ENCODE measurements at regions not wholly inside any gene's neighbourhood (a gene's known extent, or its start where the extent isn't known, plus 50 kb on each side); places are given as distances from the start of the nearest gene placed in this dataset.

- no peak for TF ChIP-seq CTCF (IDR thresholded peaks at IDR 0.05; ENCODE audit: extremely low read depth in 1 of 2, insufficient read depth in 1 of 2, low read depth in 1 of 2, low read length in 2 of 2)
- TF ChIP-seq FOS (IDR thresholded peaks at IDR 0.05; ENCODE audit: borderline replicate concordance, insufficient read depth, low read length): no peak
- TF ChIP-seq MAX (IDR thresholded peaks at IDR 0.05; ENCODE audit: insufficient read depth, insufficient read length): no peak
- TF ChIP-seq EZH2 (IDR thresholded peaks at IDR 0.05; ENCODE audit: borderline replicate concordance, low read depth, low read length, severe bottlenecking): no peak
- TF ChIP-seq POLR2A (IDR thresholded peaks at IDR 0.05; ENCODE audit: low read depth, low read length): no peak
- TF ChIP-seq MYC (IDR thresholded peaks at IDR 0.05; ENCODE audit: low read depth, low read length): no peak
- no peak for TF ChIP-seq POLR2AphosphoS5 (IDR thresholded peaks at IDR 0.05; ENCODE audit: insufficient read depth, low read depth, low read length)
- no peak for TF ChIP-seq JUN (IDR thresholded peaks at IDR 0.05; ENCODE audit: borderline replicate concordance, insufficient read depth, insufficient read length, low read depth)
- no peak for TF ChIP-seq GATA2 (IDR thresholded peaks at IDR 0.05; ENCODE audit: insufficient read depth, insufficient read length, low read depth, low read length)
Observed at GRCh38 chr7:136501151-136501550, 367.3 kb upstream of the CHRM2 start.

Measured in endothelial cell of umbilical vein (primary cell).